Tibial artery (tissue), 4 donors: ENCODE measurements at regions not wholly inside any gene's neighbourhood (a gene's known extent, or its start where the extent isn't known, plus 50 kb on each side); places are given as distances from the start of the nearest gene placed in this dataset.

Source experiments
- DNase-seq, 2 donors: peaks; one replicate each; pipeline ENCODE4 v3.0.0-alpha.2; 2019
- H3K27ac ChIP-seq, 2 donors: fragments of 200-600 bp; sonication (generic) in 1 of 2; 1 replicate in 1 of 2; 2 replicates in 1 of 2; pipeline ENCODE4 v1.5.1; 2018 to 2019; ENCODE audit warnings: mild to moderate bottlenecking in 1 of 2
- H3K27me3 ChIP-seq, 2 donors: fragments of 200-600 bp; sonication (generic) in 1 of 2; one replicate each; pipeline versions ENCODE4 v1.5.1 to v1.6.0; 2016 to 2019
- H3K36me3 ChIP-seq, 3 donors: fragments of 200-600 bp; sonication (generic) in 2 of 3; one replicate each; pipeline ENCODE4 v1.5.1; 2016 to 2019; ENCODE audit warnings: mild to moderate bottlenecking in 2 of 3
- H3K4me1 ChIP-seq, 4 donors: fragments of 200-600 bp; sonication (generic) in 2 of 4; 1 replicate in 3 of 4; 2 replicates in 1 of 4; pipeline ENCODE4 v1.5.1; 2016 to 2019
- H3K4me3 ChIP-seq, 2 donors: fragments of 200-600 bp; sonication (generic) in 1 of 2; 1 replicate in 1 of 2; 2 replicates in 1 of 2; pipeline ENCODE4 v1.5.1; 2018 to 2019; ENCODE audit warnings: mild to moderate bottlenecking in 2 of 2
- H3K9me3 ChIP-seq, 3 donors: fragments of 200-600 bp; sonication (generic) in 1 of 3; one replicate each; pipeline ENCODE4 v1.5.1; 2016 to 2019
- intact Hi-C: fragments of 100-400 bp; cut with DNase I; formaldehyde crosslinking; loops from one replicate; pipeline ENCODE4 v1.15.0; 2023; ENCODE audit warnings: low total_unique reads
- TF ChIP-seq, protein P1 (sequence below), 2 experiments: fragments of 200-600 bp in 1 of 2; fragments of 450-650 bp in 1 of 2; IDR thresholded peaks; one replicate each; pipeline ENCODE4 v1.5.1; 2017 to 2019; ENCODE audit warnings: antibody characterized with exemption in 2 of 2, mild to moderate bottlenecking in 1 of 2, moderate library complexity in 1 of 2

DNA sequence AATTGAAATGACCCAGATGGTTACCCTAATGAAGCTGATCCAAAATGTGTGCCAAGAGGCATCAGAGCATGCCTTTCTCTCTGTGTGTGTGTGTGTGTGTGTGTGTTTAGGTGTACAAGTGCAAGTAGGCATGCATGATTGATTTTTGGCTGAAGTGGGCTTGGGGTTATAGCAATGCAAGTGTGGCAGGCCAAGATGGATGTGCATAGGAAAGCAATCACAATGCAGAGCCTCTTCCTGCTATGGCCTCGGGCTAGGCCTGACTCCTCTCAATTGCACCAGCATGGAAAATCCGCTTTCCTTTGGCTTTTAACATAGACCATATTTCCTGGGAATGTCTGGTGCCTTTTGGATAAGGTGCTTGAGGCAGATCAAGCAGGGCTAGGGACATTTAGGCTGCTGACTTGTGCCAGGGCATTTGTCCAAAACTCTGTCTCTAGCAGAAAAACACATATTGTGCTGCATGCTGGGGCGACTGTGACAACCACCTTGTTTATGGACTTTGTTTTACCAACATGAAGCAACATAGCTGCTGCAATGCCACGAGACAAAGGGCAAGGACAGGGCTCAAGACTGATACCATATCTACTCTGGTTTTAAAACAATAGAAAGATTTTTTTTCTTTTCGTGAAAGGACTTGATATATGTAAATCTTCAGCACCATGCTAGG is 395.7 kb downstream of the RAPGEF2 start:
- H3K27me3 ChIP-seq, result no peaks in the 10 kb centered on the region
- H3K36me3 ChIP-seq, result no peaks in the 10 kb centered on the region
- H3K27ac ChIP-seq, result no peak overlapping the region
- no peak overlapping the region for H3K4me3 ChIP-seq
- DNase-seq, result no peak
- no peaks in the 10 kb centered on the region for H3K9me3 ChIP-seq
- no peaks in the 10 kb centered on the region for H3K4me1 ChIP-seq
- TF ChIP-seq, protein P1, sequence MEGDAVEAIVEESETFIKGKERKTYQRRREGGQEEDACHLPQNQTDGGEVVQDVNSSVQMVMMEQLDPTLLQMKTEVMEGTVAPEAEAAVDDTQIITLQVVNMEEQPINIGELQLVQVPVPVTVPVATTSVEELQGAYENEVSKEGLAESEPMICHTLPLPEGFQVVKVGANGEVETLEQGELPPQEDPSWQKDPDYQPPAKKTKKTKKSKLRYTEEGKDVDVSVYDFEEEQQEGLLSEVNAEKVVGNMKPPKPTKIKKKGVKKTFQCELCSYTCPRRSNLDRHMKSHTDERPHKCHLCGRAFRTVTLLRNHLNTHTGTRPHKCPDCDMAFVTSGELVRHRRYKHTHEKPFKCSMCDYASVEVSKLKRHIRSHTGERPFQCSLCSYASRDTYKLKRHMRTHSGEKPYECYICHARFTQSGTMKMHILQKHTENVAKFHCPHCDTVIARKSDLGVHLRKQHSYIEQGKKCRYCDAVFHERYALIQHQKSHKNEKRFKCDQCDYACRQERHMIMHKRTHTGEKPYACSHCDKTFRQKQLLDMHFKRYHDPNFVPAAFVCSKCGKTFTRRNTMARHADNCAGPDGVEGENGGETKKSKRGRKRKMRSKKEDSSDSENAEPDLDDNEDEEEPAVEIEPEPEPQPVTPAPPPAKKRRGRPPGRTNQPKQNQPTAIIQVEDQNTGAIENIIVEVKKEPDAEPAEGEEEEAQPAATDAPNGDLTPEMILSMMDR (IDR thresholded peaks at IDR 0.05), result no peak
- intact Hi-C loops, result no loop called here

DNA sequence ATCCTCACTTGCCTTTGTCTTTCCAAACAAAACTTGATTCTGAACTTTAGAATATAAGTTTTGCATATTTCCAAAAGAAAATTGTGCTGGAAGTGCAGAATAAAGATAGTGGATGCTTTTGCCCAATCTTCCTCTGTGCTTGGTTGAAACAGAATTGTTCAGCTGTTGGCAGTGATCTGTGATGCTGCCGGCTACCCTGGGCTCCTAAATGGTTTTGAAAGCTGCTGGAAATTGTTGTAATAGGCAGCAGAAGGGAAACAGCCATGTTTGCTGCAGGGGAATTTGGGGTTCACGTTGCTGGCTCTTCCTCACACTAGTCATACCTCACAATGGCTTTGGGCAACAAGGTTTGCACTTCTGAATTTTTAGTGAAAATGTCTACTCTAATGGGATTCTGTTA is 398.0 kb downstream of the RAPGEF2 start:
- H3K4me1 ChIP-seq, result no peaks in the 10 kb centered on the region
- no peaks in the 10 kb centered on the region for H3K36me3 ChIP-seq
- H3K4me3 ChIP-seq, result no peak overlapping the region
- no peak for DNase-seq
- peaks cover 0 to 5% of the 10 kb centered on the region in 2 donors for H3K27me3 ChIP-seq
- intact Hi-C loops, result no loop called here
- TF ChIP-seq, protein P1 (IDR thresholded peaks at IDR 0.05), result no peak
- H3K27ac ChIP-seq, result no peak overlapping the region
- H3K9me3 ChIP-seq, result no peaks in the 10 kb centered on the region

DNA sequence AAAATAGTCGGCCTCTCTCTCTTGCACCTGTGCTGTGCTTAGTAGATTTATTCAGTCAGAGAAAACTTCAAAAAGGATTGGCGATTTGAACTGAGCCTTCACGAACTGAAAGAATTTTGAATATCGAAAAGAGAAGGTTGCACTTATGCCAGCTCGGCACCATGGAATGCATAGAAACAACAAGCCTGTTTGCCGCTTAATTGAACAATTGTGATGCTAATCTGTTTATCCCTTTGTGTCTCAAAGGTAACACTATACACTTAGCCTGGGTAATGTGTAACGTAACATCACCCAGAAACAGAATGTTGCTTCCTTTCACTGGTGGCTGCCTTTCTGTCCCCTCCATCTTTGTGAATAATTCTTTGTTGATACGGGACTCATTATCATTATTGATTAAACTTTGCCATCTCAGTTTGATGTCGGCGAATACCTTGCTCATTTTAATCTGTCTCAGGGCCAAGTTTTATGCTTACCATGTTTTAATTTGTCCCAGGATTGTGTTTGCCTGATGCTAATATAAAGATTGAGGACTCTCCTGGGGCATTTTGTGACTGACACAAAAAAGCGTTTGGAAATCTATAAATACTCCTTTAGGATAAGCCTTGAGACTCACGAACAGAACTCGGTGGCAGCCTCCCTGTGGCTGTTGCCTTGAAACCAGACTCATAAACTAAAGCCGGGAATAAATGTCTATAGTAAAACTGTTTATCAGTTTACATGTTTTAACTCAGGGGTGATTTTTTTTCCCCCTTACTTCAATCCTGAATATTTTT is 400.5 kb downstream of the RAPGEF2 start:
- TF ChIP-seq, protein P1 (IDR thresholded peaks at IDR 0.05), result no peak
- Histone ChIP-seq H3K4me1 (no peaks in the 10 kb centered on the region), H3K27me3 (peaks cover 0 to 11% of the 10 kb centered on the region in 2 donors), H3K9me3 (no peaks in the 10 kb centered on the region), H3K27ac (no peak overlapping the region), H3K4me3 (no peak overlapping the region), H3K36me3 (no peaks in the 10 kb centered on the region)
- intact Hi-C loops, result no loop called here
- DNase-seq, result no peak

DNA sequence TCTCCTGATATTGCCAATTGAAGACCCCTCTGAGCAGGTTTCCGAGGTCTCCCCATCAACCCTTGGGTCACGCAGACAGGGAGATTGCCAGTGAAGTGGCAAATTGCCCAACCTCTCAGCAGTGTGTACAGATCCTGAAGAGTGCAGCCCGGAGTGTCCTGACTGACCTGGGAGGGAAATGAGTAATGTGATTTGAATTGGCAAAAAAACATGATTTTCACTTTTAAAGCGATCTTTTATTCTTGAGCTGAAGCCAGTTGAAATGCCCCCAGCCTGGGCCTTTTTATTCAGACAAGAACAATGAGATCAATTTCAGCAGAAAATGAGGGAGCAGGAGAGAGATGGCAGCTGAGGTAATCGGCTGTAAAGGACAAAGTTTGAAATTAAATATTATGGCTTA is 401.8 kb downstream of the RAPGEF2 start:
- DNase-seq, result no peak
- TF ChIP-seq, protein P1 (IDR thresholded peaks at IDR 0.05), result no peak
- no peaks in the 10 kb centered on the region for H3K9me3 ChIP-seq
- no peak overlapping the region for H3K27ac ChIP-seq
- H3K4me1 ChIP-seq, result no peaks in the 10 kb centered on the region
- H3K4me3 ChIP-seq, result no peak overlapping the region
- no peaks in the 10 kb centered on the region for H3K36me3 ChIP-seq
- intact Hi-C loops, result no loop called here
- peaks cover 0 to 11% of the 10 kb centered on the region in 2 donors for H3K27me3 ChIP-seq

DNA sequence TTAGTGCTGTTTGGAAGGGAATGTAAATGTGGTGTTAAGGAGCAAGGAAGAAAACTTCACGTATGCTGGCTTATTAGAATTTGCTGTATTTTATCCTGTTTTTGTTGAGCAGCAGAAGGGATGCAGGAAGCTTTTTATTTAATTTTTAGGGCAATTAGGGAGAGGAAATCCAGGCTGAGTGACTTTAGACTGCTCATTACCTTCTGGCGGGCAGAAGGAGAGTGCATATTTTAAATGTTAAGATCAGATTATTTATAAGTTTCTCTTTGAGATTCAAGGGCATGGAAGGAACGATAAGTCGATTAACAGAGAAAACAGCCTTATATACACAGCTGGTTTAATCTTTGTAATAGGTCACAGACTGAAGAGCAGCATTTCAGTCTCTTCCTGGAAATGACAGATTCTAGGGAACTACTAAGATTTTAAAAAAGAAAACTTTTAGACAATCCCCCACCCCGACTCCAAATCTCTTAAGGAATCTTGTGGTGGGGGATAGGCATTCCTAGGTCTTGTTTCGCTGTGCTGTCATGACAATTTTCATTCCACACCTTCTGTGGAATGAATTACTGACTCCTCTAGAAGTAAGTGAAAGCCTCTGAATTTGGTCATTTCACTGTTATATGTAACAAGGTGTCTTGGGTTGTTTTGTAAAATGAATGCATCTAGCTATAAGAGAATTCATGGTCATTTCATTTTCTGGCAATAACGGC is 402.5 kb downstream of the RAPGEF2 start:
- H3K4me3 ChIP-seq, result no peak overlapping the region
- DNase-seq, result no peak
- no peak overlapping the region for H3K27ac ChIP-seq
- H3K36me3 ChIP-seq, result no peaks in the 10 kb centered on the region
- no peaks in the 10 kb centered on the region for H3K9me3 ChIP-seq
- TF ChIP-seq, protein P1 (IDR thresholded peaks at IDR 0.05), result no peak
- peaks cover 0 to 11% of the 10 kb centered on the region in 2 donors for H3K27me3 ChIP-seq
- intact Hi-C loops, result no loop called here
- H3K4me1 ChIP-seq, result no peaks in the 10 kb centered on the region
